GM21737 (cell line): ENCODE measurements at regions not wholly inside any gene's neighbourhood (a gene's known extent, or its start where the extent isn't known, plus 50 kb on each side); places are given as distances from the start of the nearest gene placed in this dataset.

Source experiments
- ATAC-seq: cut with Tn5 transposase; IDR thresholded peaks from one replicate; pipeline ENCODE4 v1.9.1; 2021; ENCODE audit warnings: mild to moderate bottlenecking, moderate library complexity; ENCODE audit not compliant: unreplicated experiment

DNA sequence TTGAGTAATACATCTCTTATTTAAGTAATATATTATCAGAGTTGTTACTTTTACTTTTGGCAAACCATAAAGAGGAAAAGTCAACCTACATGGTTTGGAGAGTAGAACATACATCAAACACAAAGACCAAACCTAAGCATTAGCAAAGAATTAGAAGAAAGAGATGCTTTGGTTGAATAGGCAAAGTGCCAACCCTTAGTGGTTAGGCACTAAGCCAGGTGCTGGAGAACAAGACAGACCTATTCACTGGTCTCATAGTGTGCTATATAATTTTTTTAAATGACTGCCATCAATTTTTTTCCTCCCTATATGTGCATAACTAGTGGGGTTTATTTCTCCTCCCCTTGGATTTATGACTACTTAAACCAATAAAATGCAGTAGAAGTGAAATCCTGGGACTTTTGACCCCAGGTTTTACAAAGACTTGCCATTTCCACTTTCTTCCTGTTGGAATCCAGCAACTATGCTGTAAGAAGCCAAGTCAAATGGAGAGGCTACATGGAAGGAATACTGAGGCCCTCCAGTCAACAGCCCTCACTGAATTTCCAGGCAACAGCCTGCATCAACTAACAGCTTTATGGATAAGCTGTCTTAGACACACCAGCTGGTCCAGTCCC, 69.8 kb upstream of the HAO2 start:
- ATAC-seq = no peak

DNA sequence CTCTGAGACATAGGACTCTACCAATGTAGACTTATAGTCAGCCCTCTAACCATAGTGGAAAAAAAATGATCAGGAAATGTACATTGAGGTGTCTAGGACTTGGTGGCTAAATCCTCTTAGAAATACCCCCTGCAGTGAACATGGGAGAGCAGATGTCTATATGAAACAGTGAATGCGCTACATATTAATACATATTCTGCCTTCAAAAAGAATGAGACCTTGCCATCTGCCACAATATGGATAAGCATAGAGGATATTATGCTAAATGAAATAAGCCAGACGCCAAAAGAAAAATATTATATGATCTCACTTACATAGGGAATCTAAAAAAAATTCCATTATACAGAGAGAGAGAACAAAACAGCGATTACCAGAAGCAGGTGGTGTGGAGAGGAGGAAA, 66.6 kb upstream of the HAO2 start:
- ATAC-seq = no peak

DNA sequence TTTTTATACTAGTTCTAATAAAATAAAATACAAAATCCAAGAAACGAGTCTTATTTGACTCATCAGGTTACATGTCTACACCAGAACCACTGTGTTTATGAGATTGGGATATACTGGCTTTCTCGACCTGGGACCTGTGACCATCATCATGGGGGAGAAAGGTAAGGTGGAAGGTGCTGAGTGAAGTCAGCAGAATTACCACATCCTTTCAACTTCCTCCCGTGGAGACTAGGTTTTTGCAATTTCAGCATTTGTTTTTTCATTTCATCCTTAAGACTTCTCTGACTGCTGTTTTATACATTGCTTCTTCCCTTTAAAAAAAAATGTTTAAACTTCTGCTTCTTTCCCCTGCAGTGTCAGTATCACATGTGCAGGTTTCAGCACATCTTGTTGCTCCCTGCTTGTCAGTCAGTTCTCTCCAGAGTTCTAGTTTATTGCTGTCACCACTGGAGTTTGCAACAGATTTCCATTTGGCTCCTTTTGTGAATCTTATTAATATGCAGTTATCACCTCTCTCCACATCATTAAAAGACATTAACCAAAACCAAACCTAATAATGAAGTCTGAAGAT, 60.4 kb upstream of the HAO2 start:
- ATAC-seq = no peak

DNA sequence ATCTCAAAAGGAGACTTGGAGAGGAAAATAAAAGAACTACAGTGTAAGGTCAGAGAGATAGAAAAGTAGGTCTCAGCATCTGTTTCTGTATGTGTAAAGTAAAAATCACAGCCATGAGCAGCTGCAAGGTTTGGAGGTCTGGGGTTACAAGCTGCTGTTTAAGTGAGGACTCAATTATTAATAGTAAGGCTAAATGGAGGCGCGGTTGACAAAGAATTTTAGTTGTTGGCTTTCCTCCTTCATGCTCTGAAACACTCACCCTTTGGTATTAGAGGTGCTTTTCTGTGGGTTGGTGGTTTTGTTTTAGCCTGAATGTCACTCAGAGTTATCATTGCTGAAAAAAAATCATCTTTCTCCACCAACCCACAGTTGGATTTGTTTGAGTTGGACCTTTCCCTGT, 59.8 kb upstream of the HAO2 start:
- ATAC-seq = no peak

DNA sequence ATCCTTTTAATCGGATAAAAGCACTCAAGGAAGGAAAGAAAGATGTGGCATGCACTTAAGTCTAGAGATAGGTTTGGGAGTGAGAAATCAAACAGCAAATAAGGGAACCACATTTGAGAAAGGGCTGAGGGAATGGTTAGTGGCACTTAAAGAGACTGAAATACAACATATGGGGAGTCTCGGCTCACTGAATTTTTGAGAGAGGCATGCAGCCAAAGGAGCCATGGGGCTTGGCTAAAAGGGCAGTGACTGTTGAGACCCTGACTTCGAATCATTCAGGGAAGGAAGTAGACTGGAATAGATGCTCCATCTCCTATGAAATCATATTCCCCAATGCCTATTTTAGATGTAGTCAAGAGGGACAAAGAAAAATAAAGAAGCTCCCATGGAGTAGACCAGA, 58.3 kb upstream of the HAO2 start:
- ATAC-seq = no peak

DNA sequence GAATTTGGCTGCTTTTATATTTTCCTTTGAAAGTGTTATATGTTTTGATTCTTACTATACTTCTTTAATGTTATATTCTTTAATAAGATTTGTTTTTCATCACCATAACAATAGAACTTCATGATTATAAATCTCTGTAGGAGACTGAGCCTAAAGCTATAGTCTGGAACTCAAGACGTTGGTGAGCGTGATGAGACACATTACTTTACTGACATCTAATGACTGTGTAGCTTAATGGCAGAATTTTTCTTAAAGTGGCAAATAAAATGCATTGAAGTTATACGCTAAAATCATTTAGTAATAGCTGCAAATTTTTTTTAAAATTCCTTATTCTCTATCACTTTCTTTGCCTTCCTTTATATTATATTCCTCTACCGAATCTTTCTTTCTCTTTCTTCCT, 56.1 kb upstream of the HAO2 start:
- no peak for ATAC-seq

DNA sequence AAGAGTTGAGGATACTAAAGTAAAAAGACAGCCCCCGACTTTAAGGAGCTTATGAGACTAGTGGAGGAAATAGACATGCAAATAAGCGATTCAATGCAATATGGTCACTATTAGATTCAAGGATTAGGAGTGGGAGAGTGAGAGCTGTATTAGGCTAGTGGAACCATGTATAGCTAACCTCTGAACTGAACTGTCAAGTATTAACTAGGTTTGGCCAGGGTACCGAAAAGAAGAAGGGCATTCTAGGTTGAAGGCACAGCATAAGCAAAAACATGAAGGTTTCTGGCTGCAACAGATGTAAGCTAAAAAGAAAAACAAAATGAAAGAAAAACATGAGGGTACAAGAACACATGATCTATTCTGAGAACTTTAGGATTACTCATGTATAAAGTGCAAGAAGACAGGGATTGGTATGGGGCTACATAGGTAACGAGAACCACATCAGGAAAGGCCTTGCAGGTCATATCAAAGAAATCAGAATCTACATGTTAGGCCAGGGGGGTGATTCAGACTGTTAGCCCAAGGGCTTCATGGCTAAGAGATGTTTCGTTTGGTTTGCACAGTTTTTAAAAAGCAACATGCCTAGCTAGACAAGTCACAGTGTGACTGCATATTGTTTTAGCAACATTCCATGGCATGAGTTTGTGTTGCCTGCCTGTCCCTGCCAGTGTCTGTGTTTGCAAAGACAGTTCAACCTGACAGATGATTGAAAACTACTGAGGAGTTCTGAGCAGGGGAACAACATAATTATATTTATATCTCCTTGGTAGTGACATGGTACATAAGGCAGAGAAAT, 54.4 kb upstream of the HAO2 start:
- ATAC-seq = no peak

DNA sequence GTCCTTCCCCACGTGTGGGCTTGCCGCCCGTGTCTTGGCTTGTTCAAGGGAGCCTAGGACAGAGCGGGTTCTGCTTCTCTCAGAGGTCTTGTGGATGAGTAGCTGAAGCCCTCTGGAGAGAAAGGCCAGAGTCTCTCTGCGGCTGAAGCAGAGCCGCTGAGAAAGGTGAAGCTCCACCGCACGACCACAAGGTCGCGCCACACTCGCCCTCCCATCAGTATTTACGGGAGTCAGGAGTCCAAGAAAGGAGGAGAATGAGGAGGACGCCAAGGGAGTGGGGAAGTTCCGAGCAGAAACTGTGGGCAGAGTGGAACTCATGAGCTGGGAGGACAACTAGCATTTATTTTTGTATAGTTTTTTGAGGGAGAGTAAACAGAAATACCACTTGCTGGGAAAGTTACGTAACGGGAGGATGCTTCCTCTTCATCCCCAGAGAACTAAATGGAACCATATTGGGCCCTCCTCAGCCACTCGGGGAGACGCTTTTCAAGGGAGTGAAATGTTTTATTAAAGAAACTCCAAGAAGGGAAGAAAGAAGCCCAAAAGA, 51.6 kb upstream of the HAO2 start:
- ATAC-seq = no peak

DNA sequence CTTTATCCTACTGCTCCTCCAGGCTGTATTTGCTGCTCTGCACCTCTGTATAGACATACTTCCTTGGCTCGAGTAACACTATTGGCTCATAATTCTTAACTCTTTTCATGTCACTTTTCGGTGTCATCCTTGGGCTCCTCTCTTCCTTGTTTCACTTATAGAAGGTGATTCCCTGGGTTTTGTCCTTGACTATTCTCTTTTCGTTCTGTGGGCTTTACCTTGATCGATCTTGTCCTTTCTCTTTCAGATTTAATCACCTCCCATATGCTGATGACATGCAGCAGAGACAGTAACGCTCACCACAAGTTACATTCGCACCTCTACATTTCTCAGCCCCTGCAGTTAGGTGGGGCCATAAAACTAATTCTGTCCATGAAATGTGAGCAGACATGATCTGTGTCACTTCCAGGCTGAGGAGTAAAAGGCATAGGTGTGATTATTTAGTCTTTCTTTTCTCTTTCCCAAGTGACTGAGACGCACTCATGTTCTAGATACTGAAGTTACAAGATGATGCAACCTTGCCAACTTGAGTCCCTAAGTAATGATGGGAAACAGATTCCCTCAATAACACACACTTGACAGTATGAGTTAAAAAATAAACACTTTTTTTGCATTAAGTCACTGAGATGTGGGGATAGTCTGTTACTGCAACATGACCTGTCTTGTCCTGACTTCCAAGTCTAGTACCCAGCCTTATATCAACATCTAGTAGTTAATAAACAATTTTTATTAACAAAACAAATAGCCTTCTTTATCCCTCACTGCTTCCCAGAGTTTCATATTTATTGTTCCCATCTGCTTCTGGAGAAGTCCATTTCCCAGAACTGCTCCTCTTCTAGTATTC, 49.9 kb upstream of the HAO2 start:
- no peak for ATAC-seq
